ENCODE measurements at regions not wholly inside any gene's neighbourhood (a gene's known extent, or its start where the extent isn't known, plus 50 kb on each side); places are given as distances from the start of the nearest gene placed in this dataset.

DNA sequence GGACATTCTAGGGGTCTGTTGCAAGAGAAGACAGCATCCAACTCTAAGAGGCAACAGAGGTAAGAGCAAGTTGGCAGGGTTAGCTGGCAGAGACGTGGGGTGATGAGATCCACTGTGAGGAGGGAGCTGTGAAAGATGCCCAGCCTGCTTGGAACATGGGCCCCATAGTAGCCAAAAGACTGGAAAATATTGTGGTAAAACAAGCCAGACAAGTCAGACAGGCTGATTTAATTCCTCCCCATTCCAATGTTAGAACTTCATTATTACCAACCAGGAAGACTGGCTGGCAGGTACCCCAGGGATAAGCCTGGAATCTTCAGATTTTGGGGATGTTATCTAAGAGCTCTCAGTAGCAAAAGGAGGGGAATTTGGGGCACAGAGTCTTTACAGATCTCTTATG lies 181.3 kb downstream of the SEC61B start:
- DNase-seq: no peak

DNA sequence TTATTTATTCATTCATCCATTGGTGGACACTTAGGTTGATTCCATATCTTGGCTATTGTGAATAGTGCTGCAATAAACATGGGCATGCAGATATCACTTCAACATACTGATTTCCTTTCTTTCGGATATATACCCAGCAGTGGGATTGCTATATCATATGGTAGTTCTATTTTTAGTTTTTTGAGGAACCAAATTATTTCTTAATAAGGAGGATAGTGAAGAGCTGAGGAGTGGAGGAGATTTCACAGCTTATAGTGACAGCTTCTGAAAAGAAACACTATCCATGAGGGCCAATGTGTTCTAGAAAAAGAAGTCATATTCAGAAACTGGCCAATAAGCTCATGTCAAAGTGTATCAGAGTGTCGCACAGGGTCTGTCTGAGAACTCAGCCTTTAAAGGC lies 183.3 kb downstream of the SEC61B start:
- no peak for DNase-seq

DNA sequence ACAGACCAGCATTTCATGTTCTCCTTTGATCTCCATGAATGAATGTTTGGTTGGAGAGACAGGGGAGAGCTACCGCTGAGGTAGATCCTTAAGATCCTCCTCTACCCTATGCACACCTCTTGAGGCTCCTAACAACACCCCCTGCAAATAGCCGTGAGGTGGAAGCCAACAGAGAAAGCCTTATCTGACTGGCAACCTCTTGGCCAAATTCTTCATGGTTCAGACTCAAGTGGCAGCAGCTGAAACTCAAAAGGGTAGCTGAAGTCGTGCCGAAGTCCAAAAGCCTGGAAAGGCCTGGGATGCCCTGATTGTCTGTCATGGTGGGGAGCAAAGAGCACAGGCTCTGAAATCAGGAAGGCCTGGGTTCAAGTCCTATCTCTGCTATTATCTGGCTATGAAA lies 184.9 kb downstream of the SEC61B start:
- no peak for DNase-seq

DNA sequence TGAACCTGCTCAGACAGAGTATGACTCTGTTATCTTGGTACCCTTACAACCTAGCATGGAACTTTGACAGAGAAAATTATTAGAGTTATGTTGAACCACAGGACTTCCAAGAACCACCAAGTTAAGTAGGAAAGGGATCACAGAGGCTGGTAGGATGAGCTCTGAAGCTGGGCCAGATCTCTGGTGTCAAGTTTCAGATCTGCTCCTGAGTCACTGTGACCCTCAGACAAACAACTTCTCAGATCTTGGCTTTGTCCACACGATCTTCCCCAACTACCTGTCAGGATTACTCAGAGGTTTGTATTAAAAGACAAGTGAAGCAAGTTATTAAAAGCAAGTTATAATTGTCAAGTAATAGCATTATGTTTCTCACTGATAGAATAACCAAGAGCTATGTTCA lies 189.0 kb downstream of the SEC61B start:
- no peak for DNase-seq

DNA sequence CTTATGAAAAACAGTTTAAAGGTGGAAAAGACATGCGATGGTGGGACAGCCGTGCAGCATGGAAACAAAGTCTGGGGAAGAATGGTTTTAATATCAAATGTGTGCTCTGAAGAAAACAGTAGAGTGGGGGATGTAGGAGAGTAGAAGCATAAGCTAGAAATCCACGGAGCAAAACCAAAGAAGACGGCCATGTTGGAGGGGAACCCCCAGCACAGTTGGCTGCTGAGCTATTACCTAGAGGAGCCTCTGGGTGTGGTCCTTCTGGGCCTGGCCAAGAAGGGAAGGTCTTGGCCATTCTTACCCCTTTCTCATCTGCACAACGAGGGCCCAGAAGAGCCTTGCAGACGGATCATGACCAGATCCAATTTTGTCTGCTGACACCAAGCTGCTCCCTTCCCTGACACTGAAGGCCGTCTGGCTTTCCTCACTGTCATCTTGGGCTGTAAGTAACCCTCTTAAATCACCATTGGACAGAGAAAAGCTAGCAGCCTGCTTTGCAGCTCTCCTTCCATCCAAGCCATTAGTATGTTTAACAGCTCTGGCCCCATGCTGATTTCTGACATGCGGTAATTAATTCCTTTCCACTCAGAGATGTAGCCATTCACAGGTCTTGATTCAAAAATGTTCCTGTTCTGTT lies 189.5 kb downstream of the SEC61B start:
- DNase-seq: no peak

DNA sequence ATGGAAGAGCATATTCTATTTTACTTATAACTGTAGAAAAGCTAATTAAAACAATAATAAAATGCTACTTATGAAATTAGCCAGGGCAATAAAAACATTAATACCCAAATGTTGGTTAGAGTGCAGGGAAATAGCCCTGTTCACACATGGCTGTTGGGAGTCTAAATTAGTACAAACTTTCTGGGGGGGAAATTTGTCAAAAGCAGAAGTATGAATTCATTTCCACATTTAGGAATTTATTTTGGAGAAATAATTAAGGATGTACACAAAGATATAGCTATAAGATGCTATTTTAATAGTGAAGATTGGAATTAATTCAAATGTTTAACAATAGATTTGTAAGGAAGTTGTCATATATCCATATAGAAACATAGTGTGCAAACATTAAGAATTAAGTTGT lies 190.5 kb downstream of the SEC61B start:
- DNase-seq: no peak

DNA sequence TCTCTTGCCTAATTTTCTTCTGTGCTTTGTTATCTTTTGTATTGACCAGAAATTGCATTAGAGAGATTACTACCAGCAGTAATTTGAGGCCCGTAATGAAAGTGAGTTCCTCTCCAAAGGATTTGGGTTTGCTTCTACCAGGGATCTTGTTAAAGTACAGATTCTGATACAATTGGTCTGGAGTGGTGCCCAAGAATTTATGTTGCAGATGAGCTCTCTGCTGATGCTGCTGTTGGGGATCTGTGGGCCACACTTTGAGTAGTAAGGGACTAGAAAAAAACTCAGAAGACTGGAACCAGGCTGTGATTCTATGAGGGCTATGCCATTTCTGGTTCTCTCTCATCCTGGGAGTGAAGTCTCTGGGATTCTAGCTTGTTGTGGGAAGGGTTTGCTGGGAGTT lies 192.2 kb downstream of the SEC61B start:
- no peak for DNase-seq

DNA sequence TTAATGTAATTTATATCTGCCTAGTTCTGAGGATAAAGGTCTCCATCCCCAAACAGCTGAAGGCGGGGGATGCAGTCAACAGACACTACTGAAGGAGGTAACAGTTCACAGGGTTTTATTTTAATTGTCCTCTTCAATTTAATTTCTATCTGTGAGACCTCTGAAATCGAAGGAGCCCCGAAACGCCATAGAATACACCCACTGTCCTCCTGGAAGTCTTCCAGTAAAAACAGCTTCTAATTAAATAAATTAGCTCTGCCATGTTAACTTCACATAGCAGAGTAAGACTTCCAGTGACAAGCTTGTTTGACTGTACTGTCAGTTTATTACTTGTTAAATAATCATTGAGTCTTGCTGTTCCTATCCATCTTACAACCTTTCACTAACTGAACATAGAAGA lies 193.5 kb downstream of the SEC61B start:
- no peak for DNase-seq

DNA sequence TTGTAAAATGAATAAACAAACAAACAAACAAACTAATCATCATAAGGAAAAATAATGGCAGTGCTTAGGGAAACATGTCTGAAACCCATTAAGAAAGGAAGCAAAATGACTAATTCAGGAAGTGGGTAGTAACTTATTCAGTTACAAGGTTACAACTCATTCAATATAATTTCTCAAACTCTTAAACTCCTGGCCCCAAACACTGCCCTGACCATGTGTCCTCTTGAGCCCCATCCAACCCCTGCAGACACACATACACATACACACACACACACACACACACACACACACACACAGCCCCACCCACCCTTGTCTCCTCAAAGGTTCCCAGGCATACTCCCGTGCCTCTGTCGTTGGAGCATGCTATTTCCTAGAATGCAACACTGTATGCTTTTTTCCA lies 193.9 kb downstream of the SEC61B start:
- no peak for DNase-seq

DNA sequence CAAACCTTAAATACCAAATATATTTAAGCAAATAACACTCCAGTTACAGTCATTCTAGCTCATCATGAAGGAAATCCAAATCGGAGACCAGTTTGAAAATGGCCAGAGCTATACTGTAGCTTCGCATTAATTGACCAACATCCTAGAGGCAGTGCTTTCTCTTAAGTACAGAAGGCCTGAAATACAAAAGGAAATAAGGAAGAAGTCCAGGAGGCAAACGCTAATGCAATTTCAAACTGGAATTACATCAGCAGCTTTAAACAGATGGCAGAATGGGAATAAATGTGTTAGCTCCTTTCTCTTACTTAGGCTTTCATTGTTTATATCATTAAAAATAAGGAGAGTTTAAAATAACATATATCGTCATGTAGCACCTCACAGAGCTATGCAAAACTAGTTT lies 197.0 kb downstream of the SEC61B start:
- DNase-seq: no peak

DNA sequence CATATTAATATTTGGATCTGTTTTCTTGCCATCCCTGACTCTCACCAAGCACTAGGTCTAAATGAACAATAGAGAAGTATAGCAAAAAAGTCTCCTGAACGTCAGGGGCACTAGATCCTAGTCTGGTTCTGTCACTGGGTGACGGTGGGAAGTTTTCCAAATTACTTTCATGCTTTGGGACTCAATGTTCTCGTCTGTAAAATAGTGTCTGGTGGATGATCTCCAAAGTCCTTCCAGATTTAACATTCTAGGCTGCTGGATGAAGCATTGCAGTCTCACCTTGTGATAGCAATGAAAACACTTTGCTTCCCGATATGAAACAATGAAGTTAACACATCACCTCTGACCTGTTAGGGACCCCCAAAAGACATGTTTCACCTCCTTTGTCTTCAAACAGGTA lies 199.3 kb downstream of the SEC61B start:
- no peak for DNase-seq

DNA sequence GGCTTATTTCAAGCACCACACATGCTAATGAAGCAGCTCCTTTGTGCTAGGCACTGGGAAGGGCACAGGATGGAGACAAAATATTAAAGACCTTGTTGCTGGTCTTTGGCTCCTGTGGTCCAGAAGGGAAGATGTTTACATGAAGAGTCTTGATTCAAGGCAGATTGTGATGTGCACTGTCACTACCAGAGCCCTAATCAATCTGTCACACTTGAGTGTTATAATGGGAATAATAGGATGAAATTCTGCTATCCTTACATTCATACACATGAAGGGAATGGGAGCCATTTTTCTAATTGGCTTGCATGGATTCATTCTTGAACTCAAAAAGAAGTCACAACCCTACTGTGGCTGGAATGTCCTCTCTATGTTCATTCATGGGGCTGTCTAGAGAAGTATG lies 203.0 kb downstream of the SEC61B start:
- no peak for DNase-seq

DNA sequence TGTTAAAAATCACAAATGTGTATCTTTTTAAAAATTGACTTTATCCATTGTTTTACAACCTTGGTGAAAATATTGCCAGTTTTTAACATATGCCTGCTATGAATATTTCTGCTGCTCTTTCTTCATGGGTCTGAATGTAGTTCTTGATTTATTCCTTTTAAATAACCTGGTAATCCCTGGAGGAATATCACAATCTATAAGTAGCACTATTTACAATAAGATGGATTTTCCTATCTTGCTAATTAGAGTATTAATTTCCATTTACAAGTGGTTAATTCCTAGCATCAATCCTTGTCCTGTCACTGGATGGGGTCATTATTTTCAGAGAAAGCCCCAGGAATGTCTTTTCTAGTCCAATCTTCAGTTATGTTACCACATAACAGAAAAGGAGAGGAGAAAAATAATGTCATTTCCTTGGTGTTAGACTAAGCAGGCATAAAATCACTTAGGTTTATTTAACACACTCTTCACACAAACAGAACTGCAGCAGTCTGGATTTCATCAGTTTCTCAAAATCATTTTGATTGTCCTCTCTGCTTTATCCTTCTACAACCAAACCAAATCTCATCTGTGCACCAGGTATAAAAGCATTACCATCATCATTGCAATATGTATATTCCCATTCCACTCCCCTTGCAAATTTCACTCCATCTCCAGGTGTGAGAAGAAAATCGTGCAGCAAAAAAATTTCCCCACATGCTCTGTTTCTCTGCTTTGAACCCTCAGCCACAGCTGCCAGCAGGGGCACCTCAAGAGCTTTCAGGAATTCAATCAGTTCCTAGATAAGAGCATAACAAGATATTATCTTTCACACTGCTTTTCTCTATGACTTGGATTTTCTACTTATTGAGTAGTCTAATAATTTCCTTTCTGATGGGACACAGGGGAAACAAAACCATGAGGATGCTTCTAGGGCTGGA lies 204.1 kb downstream of the SEC61B start:
- no peak for DNase-seq

DNA sequence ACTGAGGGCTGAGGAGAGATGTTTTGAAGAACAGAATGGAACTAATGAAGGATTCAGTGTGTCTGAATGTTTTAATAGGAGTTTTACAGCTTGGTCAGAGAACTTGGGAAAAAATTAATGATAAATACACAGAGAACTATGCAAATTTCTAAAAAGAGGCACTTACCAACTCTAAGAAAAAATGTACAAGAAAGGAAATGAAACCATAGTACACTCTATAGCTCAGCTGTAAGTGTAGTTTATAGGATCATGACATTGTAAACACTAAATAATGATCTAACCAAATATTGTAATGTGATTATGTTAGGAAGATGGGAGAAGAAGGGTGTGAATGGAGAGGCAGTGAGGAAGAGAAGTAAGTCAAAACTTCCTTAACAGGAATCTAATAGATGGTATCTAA lies 205.2 kb downstream of the SEC61B start:
- DNase-seq: no peak

DNA sequence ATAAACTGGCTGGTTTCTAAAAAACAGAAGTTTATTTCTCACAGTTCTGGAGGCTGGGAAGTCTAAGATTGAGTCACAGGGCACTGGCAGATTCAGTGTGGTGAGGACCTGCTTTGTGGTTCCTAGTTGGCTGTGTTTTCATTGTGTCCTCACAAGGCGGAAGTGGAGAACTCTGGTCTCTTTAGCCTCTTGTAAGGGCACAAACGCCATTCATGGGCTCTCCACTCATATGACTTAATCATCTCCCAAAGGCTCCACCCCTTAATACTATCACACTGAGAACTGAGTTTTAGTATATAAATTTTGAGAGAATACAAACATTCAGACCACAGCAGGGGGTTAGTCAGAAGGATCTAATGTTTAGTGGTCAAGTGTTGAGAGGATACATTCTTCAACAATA lies 208.2 kb downstream of the SEC61B start:
- DNase-seq: no peak

DNA sequence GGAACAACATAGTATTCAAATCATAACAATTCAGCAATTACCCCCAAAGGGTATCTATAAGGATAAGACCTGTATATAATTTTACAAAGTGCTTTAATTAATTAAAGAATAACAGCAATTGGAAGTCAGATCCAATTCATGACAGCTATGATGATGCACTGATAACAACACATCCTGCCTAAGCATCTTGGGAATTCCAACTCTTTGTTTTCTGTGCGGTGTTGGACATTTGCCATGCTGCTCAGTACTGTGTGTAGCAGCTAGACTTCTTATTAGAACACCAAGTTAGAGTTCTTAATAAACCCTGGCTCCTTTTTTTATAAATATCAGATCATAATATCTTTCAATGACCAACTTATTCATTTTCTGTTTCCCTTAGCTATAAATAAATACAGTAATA lies 209.0 kb downstream of the SEC61B start:
- no peak for DNase-seq

DNA sequence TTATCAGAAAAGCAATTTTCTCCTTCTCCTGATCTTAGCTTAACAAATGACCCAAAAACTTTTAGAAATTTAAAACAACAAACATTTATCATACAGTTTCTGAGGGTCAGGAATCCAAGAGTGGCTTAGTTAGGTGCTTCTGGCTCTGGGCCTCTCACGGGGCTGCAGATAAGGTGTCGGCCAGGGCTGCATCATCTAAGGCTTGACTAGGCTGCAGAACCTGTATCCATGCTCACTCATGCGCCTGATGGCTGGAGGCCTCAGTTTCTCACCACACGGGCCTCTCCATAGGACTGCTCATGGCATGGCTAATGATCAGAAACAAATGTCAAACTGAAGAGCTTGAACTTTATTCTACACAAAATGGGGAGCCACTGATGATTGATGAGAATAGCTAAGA lies 210.0 kb downstream of the SEC61B start:
- DNase-seq: no peak

DNA sequence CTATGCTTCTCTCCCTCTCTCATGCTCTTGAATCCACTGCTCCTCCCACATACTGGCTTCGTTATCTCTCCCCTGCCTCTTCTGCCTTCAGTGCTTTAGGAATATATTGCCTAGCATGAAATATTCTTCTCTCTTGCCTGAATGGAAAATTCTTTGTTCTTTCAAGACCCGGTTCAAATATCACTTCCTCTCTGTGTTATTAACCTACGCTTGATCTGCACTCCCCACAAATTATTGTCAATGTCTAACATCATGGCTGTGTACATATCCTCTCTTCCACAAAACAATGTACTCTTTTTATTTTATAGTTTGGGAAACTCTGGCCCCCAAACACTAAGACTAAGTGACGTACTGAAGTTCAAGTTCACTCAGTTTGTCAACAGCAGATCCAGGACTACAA lies 211.0 kb downstream of the SEC61B start:
- no peak for DNase-seq

DNA sequence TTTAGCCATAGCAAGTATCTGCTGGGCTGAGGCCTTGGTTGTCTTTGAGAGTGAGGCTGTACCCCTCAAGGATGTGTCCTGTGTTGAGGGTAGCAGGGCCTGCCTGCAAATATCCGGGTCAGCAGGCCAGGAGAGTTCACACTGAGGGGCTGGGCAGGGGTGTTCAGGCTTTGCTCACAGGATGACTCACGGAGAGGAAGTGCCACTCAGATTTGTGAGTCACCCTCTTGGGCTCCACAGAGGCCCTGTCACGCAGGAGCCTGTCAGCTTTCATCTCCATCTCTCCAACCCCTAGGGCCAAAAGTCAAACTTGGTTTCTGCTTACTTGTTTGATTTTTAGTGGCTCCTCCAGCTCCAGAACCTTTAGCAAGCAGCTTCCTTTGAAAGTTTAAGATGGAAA lies 211.5 kb downstream of the SEC61B start:
- no peak for DNase-seq

DNA sequence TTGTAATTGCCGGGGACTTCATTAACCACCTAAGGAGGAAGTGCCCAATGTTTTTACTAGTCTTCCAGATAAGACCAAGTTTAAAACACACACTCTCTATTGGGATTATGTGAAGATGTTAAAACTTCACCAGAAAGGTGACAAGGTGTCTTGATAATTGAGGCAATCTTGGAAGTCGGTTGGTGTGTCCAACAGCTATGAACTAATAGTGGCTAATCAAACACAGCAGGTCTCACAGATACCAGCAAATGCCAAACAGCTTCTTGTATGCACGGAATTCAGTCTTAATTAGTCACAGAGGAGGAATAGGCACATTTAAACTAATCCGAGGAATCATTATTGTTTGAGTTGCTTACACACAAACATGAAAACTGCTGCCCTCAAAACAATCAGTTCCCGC lies 214.5 kb downstream of the SEC61B start:
- no peak for DNase-seq

DNA sequence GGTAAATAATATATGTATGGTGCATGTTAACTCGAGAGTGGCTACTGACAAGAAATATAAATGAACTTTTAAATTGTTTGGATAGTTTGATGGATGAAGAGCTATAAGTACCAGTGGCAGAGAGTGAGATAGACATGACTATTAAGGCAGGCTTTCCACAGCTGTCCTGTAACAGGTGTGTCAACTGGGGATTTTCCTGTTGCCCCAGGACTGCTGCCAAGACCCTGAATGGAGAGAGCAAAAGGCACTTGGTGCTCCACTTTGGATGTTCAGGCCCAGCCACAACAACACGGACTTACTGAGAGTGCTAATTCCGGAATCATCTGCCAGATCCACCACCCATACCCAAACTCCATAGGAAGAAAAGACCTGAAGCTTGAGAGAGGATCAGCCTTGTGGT lies 215.1 kb downstream of the SEC61B start:
- no peak for DNase-seq

DNA sequence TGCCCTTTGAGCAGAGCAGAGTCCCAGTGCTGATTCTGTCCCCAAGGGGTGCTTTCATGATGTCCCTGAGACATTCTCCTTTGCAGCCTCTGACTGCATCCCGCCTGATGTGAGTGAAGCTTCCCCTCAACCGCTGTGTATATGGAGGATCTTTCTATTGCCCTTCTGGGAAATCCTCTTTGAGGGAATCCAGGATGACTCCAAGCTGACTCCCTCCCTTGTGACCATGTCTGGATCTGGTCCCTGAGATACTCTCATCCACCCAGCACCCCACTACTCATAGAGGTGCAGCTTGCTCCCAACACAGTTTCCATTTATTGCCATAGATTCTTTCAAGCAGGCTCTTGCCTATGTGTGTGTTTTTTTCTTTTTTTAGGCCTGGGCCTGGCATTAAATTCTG lies 216.5 kb downstream of the SEC61B start:
- DNase-seq: no peak

DNA sequence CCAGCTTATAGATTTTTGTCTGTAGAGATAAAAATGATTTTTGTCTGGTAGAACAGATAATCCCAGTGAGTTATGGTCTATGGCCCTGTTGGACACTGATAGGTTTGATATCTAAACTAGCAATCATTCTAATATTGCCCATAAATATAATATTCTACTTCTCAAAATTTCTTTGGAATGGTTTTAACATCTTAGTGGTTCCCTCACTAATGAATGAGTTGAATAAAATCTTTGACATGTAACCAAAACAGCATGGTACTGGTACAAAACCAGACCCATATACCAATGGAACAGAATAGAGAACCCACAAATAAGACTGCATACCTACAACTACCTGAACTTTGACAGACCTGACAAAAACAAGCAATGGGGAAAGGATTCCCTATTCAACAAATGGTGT lies 219.7 kb downstream of the SEC61B start:
- DNase-seq: no peak

DNA sequence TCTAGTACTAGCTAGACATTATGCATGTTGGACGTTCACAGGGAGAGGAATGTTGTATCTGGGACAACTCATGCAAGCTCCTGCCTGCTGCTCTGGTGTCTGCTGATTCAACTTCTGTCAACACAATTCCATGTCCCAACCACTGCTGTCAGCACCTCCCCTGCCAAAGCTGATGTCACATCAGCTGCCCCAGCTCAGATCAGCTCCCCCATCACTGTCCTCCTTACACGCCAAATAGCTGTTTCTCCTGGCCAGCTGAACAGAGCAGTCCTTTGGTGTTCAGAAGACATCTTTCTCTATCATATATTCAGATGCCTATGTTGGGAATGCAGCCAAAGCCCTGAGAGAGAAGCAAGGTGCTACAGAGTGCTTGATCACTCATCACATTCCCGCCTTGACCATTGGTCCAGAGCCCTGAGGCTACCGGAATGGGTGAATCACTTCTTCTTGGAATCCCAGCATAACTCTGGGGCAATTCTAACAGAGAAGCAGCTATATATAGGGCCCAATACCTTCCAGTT lies 223.3 kb downstream of the SEC61B start:
- DNase-seq: no peak

DNA sequence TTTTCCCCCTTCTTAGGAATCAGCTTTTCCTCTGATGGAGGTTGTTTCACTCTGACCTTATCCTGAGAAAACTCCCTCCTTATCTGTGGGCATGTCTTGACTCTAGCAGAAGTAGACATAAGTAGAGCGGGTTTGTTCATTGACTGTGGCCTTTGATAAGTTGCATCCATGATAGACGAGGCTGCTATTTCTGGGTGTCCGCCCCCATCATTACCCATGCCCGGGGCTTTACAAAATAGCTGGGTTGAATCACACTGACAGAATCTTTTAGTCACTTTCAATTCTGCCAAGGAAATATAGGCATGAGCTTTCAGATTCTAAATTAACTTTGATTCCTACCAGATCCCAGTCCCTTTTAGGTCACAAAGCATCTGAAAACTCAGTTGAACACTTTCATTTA lies 223.8 kb downstream of the SEC61B start:
- no peak for DNase-seq

Measured in NCI-H1048 (cell line).